HG02642 (cell line): ENCODE measurements at regions not wholly inside any gene's neighbourhood (a gene's known extent, or its start where the extent isn't known, plus 50 kb on each side); places are given as distances from the start of the nearest gene placed in this dataset.

Source experiments
- ATAC-seq: cut with Tn5 transposase; IDR thresholded peaks from one replicate; pipeline ENCODE4 v1.9.1; 2021; ENCODE audit warnings: mild to moderate bottlenecking; ENCODE audit not compliant: unreplicated experiment, poor library complexity

GRCh38 chr14:100398044-100398443, 74.9 kb downstream of the SLC25A47 start:
- no peak for ATAC-seq

GRCh38 chr14:100399052-100399849, 76.1 kb downstream of the SLC25A47 start:
- no peak for ATAC-seq

DNA sequence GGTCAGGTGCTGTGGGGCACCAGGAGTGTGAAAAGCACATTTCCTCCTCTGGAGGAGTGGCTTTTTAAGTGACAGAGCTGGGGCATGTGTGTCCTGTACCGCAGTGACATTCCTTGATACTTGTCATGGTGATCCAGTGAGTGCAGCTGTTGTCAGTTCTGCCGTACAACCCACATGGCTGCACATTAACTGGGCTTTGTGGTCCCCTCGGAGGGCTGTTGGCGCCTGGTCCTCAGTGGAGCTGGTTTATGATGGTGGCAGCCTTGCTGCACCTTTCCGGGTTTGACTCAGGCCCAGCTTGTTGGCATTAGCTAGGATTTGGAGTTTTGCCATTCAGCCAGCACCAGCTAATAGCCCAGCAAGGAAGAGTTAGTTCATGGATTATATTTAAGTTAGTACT, 77.0 kb downstream of the SLC25A47 start:
- ATAC-seq = no peak

GRCh38 chr14:100401031-100401692, 78.0 kb downstream of the SLC25A47 start:
- ATAC-seq = no peak

- ATAC-seq = no peak
Observed at GRCh38 chr14:100401792-100402191, 78.7 kb downstream of the SLC25A47 start.

DNA sequence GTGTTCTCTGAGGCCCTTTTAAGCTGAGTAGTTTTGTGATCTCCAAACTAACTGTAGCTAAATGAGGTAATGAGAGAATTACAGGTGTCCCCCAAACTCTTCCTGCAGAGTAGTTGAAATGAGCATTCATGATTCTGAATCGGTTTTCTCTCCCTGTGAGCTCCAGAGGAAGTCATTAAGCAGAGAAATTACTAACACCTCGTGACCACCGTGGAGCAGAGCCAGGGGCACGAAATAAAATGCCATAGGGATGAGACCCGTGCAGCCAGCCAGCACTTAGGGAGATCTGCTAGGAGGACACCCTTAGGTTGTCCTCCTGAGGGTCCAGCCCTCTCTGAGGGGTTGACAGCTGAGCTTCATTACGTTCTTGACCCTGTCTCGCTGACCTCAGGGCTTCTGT, 79.5 kb downstream of the SLC25A47 start:
- no peak for ATAC-seq

DNA sequence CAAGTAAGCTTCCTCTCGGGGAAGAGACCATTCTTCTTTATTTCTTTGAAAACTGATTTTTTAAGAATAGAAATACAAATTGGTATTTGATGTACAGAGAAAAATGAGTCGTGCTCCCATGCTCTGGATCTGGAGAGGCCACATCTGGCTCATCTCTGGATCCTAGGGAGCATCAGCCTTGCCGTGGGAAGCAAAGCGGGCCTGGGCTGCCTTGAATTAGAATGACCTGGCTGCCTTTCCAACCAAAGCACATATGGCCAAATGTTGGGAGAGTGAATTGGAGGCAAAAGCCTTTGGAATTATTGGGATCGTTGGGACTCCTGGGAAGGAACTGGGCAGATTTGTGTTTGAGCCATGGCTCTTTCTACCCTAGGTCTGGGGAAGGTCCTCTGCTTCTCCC, 80.0 kb downstream of the SLC25A47 start:
- ATAC-seq = no peak

GRCh38 chr14:100403802-100404365, 80.7 kb downstream of the SLC25A47 start:
- no peak for ATAC-seq

DNA sequence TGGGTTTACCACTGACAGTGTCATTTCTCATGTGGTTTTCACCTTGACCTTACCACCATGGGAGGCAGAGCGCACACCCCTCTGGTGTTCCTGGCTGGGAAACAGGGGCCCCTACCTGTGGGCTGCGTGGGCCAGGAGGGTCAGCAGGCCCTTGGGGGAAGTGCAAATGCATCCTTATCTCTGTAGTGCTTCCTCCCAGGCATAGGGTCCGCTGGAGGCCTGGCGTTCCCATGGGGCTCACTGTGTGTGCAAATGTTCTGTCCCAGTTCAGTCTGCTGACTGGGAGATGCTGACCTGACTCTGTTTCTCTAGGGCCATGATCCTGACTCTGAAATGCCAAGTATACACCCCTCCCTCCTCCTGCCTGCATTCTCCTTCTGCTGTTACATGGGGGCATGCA, 81.3 kb downstream of the SLC25A47 start:
- no peak for ATAC-seq

DNA sequence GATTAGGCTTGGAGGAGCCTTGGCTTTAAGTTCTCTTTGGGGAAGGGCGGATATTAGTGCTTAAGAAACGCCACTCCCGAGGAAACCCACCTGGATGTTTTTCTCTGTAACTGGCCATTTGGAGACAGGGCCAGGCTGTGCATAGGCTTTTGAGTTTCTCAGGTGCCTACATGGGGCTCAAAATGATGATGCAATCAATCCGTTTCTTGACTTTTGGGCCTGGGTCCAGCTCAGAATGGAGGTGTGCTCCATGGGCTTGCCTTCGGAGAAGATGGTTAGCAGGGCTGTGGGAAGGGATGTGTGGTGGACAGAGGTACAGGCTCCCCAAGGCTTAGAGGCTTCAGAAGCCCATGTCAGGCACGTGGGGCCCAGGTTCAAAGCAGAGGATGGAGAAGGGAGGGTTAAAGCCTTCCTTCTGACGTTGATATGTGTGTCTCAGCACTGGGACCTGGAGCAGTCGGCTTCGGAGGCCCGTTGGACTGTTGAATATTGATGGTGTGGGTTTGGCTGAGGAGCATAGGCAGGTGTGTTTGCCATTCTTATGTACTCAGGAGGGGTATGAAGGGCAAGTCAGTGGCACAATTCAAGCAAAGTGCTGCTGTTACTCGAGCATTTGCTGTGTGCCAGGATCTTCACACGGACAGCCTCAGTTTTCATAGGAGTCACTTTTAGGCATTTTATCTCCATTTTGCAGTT, 82.8 kb downstream of the SLC25A47 start:
- ATAC-seq = no peak

- no peak for ATAC-seq
Observed at GRCh38 chr14:100406505-100407131, 83.5 kb downstream of the SLC25A47 start.

DNA sequence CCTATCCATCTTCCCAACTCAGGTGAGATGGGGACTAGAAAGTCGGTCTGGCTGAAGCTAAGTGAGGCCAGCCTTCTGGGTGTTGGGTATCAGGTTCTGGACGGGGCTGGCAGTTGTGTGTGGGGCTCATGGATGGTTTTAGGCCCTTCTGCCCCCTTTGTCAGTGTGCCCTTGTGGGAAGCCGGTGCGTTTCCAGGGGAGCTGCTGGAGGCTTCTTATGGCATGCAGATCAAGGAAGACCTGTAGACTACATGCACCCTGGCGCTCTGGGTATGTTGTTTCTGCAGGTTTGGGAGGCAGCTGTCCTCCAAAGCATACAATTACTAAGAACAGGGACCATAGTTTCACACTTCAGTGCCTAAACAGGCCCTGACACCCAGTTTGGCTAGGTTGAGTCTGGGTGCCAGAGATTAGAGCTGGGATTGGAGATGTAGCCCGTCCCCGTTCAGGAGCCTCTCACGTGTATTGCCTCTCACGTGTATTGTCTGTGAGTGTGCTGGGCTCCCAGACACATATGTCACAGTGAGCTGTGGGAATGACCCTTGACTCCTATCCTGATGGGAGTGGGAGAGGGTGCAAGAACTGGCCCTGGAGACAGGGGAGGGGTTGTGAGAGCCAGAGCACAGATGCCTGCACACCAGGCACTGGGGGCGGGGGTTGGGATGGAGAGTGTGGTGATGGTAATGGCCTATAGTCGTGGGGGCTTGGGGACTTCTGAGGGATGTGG, 84.4 kb downstream of the SLC25A47 start:
- no peak for ATAC-seq

DNA sequence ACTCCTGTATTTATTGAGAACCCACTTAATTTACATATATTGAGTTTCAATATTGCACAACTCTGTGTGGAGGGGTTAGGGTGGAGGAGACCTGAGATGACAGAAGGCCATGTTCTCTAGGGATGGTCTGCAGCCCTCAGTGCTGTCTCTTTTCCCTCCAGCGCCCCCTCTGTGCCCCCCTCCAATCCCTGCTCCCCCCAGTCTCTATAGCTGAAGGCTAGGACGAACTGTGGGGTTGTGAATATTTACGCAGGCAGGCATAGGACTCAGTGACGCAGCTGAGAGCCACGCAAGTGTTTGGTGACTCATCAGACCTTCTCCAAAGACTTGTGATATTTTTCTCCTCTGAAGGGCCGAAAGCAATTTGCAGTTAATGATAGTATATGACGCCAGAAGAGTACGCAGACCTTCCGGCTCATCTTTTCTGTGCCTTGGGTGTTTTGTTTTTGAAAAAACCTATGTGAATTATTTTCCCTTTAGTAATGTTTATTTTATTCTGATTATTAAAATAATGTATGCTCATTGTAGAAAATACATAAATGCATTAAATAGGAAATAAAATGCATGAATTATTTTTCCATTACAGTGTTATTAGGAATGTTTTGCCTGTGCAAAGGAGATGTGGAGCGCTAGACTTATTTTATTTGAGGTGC, 85.3 kb downstream of the SLC25A47 start:
- ATAC-seq = no peak

DNA sequence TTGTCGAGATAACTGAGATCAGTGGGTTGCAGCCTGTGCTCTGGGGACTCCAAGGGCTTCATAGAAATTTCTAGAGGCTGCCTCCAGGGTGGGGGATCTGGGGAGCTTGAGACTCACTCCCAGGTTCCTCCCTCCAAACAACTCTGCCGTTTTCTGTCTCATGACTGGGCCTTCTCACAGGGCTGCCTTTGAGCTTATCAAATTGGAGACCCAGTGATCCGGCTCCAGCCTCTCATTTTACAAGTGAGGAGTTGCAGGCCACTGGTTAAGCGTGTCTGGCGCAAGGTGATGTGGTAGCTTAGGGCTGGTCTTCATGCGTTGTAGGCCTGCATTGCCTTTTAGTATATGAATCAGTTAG, 85.8 kb downstream of the SLC25A47 start:
- ATAC-seq = no peak

- ATAC-seq = no peak
Observed at GRCh38 chr14:100409651-100410050, 86.5 kb downstream of the SLC25A47 start.

DNA sequence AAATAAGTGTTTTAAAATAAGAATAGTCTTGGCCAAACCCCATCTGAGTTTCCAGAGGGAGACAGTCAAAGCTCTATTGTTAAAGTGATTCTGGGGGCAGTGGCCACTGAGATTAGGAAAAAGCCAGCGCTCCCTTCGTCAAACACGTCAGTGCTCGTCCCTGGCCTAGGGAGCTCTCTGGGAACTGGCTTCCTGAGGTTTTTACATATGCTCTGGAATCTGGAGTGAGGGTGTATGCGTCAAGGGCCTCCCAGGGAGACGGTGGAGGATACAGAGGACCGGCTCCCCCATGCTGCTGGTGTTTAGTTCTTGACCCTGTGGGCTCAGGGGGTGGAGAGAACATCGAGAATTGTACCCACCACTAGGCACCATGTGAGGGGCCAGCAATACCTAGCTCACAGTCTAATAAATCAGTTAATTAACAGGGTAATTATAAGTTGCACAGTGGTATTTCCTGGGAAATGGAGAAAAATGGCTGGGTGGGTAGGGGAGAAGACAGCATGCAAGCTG, 87.0 kb downstream of the SLC25A47 start:
- no peak for ATAC-seq

DNA sequence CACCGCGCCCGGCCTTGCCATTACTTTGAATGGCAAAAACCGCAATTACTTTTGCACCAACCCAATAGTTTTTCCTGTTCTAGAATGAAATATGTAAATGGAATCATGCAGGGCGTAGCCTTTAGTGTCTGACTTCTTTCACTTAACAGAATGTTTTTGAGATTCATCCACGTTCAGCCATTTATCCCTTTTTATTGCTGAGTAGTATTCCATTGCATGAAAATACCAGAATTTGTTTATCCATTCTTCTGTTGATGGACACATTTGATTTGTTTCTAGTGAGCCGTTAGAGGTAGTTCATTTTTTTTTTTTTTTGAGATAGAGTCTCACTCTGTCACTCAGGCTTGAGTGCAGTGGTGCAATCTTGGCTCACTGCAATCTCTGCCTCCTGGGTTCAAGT, 90.6 kb downstream of the SLC25A47 start:
- no peak for ATAC-seq

- no peak for ATAC-seq
Observed at GRCh38 chr14:100415226-100415625, 92.1 kb downstream of the SLC25A47 start.

- ATAC-seq = no peak
Observed at GRCh38 chr14:100416081-100416680, 93.0 kb downstream of the SLC25A47 start.
